ENCODE measurements at regions not wholly inside any gene's neighbourhood (a gene's known extent, or its start where the extent isn't known, plus 50 kb on each side); places are given as distances from the start of the nearest gene placed in this dataset.
"Not testable (repeated sequence)": the region's sequence is repeated elsewhere in the genome, so short reads cannot be mapped to it uniquely, and the experiment has no call there.

DNA sequence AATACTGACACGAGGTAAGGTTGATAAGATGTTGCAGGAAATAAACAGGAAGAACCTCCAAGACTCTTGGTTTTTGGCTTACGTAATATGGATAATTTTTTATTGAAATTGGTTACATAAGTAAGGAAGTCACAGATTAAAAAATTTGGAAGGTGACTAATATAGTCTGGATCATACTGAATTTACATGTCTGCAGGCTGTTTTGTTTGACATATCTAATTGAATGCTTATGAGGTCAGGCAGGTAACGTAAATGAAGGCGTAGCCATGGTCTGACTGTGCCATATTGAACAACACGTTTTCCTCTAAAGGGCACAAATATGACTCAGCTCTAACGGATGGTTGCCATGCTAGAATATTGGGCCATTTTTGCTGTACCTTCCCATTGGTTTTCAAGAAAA lies 648.1 kb upstream of the NOVA1 start:
- no peak for DNase-seq (ENCODE audit: low spot score)

DNA sequence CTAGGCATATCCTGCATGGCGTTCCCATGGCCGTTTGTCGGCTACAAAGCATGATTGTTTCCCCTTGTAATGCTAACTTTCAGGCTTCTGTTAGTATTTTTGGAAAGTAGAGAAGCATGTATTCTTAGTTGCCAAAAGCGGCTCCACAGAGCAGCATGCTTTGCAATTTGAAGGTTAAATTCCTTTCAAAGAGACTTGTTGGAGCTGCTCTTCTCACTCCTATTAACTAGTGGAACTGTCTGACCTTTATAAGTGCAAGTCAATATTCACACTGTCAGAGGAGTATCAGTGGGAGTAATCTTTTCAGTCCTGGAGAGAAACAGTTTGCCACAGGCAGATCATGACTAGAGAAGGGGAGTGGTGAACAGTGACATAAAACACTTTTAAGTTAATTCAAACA lies 656.1 kb upstream of the NOVA1 start:
- no peak for DNase-seq (ENCODE audit: low spot score)

DNA sequence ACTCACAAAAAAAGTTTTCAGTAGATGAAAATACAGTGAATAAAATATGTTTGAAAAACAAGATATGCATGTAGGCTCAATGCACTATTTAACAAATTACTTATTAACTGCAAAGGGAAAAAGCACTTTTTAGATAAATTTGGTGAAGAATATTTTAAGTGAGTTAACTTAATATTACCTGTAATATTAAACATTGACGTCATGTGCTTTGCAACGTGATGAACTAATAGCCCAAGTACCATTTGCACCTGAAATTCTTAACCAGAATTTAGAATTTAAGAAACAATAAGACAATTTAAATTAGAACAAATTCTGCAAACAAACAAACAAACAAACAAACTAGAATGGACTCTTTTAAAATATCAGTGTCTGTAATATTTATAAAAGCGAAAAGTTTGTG lies 659.0 kb upstream of the NOVA1 start:
- no peak for DNase-seq (ENCODE audit: low spot score)

DNA sequence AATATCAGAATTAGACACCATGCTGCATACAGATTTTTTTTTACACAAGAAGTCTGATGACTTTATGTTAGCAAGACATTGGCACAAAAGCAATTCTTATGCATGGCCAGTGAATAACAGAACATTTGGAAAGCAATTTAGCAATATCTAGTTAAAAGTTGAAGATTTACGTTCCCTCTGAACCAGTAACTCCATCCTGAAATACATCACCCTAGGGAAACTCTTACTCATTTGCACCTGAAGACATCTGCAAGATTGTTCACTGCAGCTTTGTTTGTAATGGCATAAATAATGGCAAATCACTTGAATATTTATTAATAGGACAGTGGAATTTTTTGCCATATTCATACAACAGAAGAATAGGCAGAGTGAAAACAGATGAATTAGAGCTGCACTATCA lies 670.0 kb upstream of the NOVA1 start:
- no peak for DNase-seq (ENCODE audit: low spot score)

DNA sequence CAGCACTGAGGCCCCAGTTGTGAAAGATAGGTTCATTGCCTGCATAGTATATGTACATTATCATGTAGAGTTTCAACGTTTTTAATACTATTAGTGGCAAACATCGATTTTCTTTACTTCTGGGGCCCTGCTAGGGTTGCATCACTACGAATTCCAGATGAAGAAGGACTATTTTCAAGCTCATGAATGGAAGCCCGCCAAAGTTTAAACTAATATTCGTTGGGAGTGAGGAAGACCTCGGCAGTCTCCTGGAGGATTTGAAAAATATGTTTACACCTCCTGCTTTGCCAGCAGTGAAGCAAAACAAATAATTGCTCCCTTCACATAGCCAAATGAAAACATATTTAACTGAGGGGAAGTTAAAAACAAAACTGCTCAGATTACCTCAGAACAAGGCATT lies 672.9 kb upstream of the NOVA1 start:
- DNase-seq (ENCODE audit: low spot score): no peak

DNA sequence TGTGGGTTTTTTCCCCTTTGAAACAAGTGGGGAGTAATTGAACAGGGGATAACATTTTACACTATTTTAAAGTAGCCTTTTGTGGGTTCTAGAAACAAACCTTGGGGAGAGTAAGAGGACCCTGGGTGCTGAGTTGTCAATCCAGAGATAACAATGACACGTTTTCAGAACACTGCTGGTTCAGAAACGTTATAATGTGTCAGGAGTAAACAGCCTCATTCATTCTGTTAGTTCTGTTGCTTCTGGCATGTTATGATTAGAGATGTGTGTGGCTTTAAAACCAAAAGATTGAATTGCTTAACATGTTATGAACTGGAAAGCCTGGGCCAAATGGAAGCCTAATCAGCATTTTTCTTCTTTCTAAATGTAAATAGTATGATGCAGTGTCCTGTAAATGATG lies 680.5 kb upstream of the NOVA1 start:
- no peak for DNase-seq (ENCODE audit: low spot score)

DNA sequence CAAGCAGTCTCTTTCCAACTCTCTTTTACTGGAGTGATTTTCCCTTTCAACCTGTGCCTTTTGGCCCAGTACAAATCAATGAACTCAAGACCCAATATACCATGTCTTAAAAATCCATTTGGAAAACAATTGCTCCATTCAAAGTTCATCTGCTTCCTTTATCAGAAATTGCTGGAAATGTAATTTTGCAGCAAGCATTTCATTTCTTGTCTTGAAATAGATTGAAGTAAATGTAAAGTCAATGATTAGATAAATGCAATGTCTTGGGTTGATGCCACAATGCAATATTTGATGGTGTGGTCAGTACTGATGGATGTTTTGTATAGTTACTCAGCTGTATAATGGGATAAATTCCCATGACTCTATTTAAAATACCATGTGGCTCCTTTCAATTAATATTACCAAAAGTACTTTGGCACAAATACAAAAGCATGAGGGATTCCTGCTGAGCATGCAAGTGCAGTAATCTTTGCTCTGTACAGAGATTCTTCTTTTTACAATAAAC lies 707.7 kb upstream of the NOVA1 start:
- no peak for DNase-seq (ENCODE audit: low spot score)

DNA sequence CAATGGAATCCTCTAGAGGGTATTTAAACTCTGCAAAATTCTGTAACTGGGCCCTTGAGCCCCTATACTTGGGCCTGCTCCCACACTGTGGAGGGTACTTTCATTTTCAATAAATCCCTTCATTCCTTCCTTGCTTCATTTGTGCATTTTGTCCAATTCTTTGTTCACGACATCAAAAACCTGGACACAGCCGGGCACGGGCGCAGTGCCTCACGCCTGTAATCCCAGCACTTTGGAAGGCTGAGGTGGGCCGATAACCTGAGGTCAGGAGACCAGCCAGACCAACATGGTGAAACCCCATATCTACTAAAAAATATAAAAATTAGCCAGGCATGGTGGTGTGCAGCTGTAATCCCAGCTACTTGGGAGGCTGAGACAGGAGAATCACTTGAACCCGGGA lies 714.9 kb upstream of the NOVA1 start:
- DNase-seq (ENCODE audit: low spot score): not testable (repeated sequence)

DNA sequence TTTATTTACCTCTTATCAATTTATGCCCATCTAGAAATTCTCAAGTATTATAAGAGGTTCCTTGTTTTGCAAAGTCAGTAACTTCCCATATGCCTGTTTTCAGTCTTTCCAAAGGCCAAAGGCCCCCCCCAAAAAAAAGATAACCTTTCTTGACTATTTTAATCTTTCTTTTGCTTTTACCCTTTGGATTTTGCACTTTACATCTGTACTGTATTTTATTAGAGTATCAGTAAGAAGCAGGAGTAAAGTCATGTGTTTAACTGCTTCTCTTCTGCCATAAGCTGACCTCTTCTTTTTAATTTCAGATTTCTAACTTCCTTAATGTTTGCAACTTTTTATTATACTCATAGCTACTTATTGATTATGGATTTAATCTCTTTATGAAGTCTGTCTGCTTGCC lies 716.4 kb upstream of the NOVA1 start:
- no peak for DNase-seq (ENCODE audit: low spot score)

DNA sequence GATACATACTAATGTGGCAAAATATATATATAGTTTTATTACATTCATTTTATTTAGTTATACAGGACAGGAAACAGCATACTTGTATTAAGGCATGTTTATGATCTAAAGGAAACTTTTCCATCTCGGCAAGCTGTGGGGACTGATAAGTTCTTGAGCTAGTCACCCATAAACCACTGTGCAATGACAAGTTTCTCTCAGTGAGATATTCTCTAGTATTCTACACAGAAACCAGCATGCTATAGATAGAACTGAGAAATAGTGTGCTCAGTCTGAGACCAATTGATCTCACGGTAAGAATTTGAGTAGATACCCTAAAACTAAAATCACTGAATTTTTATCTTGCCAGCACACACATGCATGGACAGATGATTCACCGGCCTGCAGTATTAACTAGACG lies 717.6 kb upstream of the NOVA1 start:
- DNase-seq (ENCODE audit: low spot score): no peak

DNA sequence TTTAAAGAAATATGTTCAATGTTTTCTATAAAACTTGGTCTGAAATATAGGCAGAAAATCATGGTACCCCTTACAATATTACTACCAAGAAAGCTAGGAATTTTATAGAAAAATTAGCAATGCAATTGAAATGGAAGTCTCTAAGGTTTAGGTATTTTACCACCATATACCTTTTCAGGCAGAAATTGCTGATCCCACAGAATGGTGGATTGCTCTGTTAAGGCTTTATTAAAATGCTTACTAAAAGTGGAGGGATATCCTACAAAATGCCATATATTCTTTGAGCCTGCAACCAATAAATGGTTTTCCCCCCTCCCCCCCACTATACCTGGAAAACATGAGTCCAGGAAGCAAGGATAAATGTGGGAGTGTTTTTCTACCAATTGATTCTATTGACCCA lies 718.1 kb upstream of the NOVA1 start:
- DNase-seq (ENCODE audit: low spot score): no peak

DNA sequence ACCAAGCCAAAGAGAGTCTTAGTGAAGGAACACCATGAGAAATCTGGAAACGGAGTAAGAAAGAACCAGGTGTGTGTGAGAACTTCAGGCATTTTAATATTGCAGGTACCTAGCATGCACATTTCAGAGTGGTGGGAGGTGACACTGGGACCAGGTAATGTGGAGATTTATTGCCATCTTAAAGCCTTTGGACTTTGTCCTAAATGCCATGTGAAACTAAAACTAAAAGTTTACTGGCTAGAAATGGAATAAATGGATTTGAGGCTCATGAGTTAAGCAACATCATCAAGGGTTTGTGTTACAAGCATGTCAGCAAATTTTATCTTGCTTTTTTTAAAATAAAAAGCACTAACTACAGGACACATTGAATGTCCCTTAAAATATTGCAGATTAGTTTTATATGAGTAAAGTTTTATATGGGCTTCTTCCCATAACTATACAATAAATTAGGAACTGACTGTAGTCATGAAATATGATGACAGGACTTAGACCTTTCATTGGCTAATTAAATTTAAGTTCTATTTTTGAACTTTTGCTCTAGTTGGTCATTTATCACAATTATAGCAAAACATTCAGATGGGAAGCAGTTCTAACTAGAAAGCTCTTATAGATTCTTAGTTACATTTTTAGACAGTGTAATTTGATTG lies 721.1 kb upstream of the NOVA1 start:
- DNase-seq (ENCODE audit: low spot score): no peak

DNA sequence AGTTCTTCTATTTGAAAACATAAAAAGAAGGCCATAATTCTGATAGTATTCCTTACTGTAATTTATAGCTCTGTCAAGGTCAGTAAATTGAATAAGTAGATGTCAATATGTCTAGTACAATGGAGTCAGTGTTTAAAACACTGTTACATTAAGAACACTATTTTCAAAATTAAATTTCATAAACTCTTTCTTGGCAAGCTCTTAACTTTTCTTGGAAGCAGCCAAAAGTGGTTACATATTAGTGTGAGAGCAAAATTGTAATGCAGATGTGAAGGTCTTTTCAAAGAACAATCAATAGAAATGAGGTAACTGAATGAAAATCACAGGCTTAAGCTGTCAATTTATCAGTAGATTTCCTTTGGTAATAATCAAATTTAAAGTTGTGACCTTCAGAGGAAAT lies 722.4 kb upstream of the NOVA1 start:
- DNase-seq (ENCODE audit: low spot score): no peak

DNA sequence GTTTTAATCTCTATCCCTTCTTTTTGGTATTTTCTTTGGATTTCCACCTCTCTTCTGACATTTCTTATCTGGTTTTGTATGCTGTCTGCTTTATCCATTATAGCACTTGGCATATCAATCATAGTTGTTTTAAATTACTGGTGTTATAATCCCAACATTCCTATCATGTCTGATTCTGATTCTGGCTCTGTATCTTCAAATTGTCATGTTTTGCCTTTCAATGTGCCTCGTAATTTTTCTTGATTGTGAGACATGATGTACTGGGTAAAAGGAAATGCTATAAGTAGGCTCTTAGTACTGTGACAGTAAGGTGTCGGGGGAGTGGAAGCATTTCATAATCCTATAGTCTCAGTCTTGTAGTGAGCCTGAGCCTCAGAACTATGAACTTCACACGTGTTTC lies 729.3 kb upstream of the NOVA1 start:
- no peak for DNase-seq (ENCODE audit: low spot score)

DNA sequence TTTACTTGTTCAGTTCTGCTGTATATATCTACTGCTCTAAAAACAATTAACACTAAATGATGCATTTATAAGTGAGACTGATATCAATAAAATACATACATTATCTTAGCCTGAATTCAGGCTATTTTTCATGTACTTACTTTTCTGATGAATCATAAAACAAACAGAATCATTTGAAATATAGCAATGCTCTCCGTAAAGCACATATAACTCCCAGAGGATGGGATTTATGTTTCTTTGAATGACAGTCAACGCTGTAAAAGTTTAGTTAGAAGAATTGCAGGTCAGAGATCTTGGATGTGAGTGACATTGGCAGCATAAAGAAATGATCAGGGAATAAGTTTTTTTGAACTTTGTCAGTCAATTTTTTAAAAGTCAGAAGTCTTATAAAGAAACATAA lies 740.2 kb upstream of the NOVA1 start:
- no peak for DNase-seq (ENCODE audit: low spot score)

DNA sequence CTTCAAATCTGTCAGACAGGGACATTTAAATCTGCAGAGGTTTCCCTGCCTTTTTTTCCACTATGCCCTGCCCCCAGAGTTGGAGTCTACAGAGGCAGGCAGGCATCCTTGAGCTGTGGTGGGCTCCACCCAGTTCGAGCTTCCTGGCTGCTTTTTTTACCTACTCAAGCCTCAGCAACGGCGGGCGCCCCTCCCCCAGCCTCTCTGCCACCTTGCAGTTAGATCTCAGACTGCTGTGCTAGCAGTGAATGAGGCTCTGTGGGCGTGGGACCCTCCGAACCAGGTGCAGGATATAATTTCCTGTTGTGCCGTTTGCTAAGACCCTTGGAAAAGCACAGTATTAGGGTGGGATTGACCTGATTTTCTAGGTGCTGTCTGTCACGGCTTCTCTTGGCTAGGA lies 765.2 kb upstream of the NOVA1 start:
- DNase-seq (ENCODE audit: low spot score): not testable (repeated sequence)

DNA sequence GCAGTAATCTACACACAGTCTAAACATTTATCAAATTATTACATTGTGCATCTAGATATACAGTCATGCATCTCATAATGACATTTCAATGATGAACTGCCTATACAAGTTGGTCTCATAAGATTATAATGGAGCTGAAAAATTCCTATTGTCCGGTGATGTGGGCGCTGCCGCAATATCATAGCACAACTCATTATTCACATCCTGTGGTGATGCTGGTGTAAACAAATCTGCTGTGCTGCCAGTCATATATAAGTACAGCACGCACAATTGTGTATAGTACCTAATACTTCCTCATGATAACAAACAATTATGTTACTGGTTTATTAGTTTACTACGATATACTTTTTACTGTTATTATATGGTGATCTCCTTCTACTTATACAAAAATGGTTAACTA lies 768.8 kb upstream of the NOVA1 start:
- no peak for DNase-seq (ENCODE audit: low spot score)

DNA sequence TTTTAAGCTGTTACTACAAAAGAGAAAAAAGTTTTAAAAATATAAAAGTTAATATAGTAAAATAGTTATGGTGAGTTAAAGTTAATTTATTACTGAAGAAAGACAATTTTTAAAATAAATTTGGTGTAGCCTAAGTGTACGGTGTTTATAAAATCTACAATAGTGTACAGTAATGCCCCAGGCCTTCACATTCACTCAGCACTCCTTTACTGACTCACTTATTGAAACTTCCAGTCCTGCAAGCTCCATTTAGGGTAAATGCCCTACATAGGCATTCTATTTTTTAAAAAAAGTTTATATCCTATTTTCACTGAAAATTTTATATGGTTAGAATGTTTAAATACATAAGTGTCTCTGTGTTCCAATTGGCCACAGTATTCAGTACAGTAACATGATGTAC lies 769.5 kb upstream of the NOVA1 start:
- DNase-seq (ENCODE audit: low spot score): no peak

DNA sequence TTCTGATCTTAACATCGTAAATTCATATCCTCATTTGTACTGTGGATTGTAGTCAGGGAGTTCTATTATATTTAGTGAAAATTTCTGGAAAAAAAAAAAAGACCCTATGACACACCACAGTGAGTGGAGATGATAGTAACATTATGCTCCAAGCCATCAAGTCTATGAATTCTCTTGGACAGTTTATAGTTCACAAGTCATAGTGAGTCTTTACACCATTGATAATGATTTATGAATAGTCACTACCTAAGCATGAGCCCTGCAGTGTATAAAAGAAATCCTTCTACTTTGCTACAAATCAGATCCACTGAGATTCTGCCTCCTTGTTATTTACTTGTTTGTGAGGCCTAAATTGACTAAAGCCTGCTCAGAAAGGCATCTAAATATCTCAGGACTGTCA lies 772.2 kb upstream of the NOVA1 start:
- DNase-seq (ENCODE audit: low spot score): no peak

DNA sequence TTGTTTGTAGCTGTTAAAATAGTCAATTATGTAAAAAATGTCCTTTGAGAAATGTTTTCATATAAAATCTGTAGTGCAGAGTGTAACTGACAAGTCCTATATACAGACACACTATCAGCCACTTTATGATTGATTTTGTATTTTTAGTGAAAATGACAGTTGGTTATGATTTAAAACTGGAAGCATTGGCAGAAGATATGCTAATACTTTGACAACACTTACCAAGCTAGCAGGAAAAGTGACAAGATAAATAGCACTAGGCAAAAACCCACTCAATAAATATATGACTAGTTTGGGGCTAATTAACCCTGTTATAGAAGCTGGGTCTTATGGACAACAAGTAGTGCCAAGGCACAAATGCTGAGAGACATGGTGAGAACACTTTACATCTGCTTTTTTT lies 772.9 kb upstream of the NOVA1 start:
- no peak for DNase-seq (ENCODE audit: low spot score)

DNA sequence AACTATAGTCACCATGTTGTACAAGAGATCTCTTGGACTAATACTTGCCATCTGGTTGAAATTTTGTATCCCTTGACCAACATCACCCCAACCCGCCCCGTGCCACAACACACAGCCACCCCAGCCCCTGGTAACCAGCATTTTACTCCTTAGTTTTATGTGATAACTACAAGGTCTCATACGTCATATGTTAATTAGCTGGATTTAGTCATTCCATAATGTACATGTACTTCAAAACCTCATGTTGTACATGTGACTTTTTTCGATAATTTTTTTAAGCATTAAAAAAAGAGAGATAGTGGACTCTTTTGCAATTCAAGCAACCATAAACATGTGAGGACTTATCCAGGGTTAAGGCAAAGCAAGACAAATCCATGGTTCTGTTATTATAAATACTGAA lies 773.4 kb upstream of the NOVA1 start:
- no peak for DNase-seq (ENCODE audit: low spot score)

DNA sequence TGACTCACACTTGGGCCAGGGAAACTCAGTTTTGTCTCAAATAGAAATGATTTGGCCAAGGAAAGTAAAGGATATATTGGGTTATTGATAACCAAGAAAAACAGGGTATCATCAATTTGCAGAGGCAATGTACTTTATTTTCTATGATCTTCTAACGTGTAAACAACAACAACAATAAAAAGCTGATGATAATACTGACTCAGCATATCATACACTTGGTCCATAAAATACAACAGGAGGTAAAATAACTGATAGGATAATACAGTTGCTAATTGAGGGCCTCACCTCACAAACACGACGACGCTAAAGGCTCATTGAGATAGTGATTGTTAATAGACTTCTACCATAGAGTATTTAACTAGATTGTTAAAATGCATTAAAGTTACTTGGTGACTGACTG lies 774.0 kb upstream of the NOVA1 start:
- no peak for DNase-seq (ENCODE audit: low spot score)

DNA sequence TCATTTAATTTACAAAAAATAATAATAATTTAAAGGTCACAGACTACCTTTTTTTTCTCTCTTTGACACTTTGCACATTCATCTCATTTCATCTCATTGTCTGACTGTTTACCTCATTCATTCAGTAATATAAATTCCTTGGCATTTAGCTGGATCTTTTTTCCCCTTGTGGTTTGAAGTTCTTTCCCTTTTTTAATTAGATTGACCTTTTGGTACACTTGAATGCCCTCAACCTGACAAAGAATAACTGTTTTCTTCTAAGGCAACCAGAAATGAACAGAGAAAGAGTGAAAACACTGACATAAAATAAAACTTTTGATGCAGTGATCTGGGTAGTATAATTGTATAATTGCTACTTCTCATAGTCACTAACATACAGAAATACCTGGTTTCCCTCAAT lies 774.9 kb upstream of the NOVA1 start:
- no peak for DNase-seq (ENCODE audit: low spot score)

DNA sequence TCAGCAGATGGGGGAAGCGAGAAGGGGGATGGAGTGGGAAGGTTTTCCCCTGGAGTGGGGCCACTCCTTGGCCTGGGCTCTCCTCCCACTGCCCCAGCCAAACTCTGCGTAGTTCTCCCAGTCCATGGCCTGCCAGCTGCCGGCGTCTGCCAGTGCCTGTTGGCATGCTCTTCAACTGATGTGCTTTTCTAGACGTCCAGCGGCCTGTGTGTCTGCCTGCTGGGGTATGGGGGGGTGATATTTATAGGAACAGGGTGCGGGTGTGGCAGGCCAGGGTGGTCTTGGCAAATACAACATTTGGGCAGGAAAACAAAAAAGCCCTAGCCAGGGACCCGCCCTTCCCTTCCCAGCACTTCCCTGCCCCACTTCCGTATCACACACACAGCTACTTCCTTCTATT lies 786.3 kb upstream of the NOVA1 start:
- DNase-seq (ENCODE audit: low spot score): no peak

DNA sequence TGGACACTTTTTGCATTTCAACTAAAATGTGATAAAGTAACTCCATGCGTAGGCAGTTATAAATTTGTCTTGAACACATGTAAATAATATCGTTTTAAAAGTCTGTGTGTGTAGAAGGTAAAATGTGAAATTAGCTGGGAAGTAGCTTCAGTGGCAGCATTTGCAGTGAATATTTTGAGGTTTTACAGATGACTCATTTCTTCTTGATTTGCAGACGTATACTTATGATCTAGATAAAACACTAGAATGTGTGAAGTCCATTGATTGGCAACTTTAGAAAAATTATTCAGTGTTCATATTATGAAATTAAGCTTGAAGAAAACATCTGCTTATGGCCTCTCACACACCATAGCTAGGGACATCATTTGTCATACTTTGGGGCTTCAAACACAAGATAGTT lies 788.6 kb upstream of the NOVA1 start:
- no peak for DNase-seq (ENCODE audit: low spot score)

All from GM03348 (cell line).